HEK293T (cell line): ENCODE measurements at regions not wholly inside any gene's neighbourhood (a gene's known extent, or its start where the extent isn't known, plus 50 kb on each side); places are given as distances from the start of the nearest gene placed in this dataset.

ENCODE experiments used
- ELF4 ChIP-seq: fragments of 450-650 bp; IDR thresholded peaks from 2 replicates; pipeline ENCODE4 v1.6.1; 2017; ENCODE audit warnings: antibody characterized with exemption
- SP1 ChIP-seq: fragments of 450-650 bp; IDR thresholded peaks from 2 replicates; pipeline ENCODE4 v1.6.1; 2017

DNA sequence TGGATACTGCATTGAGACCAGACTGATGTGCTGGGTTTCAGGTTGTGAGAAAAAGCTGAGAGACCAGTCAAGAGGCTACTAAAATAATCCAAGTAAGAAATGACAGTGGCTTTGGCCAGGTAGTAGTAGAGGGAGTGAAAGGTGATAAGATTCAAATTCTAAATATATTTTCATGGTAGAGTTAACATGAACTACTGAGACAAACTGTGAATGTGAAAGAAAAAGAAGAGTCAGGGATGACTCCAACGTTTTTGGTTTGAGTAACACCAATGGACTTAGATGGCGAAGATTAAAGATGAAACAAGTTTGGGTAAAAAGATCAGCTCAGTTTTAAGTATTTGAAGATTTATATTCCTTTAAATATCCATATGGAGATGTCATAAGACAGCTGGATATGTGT lies 209.4 kb downstream of the ZEB2 start:
- TF ChIP-seq ELF4 (no peak), SP1 (no peak)
